Left lung (tissue), 4 donors: ENCODE measurements at regions not wholly inside any gene's neighbourhood (a gene's known extent, or its start where the extent isn't known, plus 50 kb on each side); places are given as distances from the start of the nearest gene placed in this dataset.

ENCODE experiments used
- ATAC-seq: fragments of 200-7000 bp; cut with Tn5 transposase; one replicate; pipeline ENCODE4 v1.9.1; 2020; ENCODE audit warnings: moderate library complexity
- DNase-seq, 4 donors: peaks; one replicate each; pipeline ENCODE4 v3.0.0-alpha.2; 2013 to 2020
- H3K27ac ChIP-seq, 2 donors: fragments of 200-600 bp; sonication (generic) in 1 of 2; one replicate each; pipeline versions ENCODE4 v1.5.0 to v1.8.0; 2020 to 2021
- H3K27me3 ChIP-seq, 2 donors: fragments of 200-600 bp; sonication (generic) in 1 of 2; one replicate each; pipeline versions ENCODE4 v1.5.0 to v1.8.0; 2020 to 2021
- H3K36me3 ChIP-seq, 2 donors: fragments of 200-600 bp; sonication (generic) in 1 of 2; one replicate each; pipeline versions ENCODE4 v1.5.0 to v1.8.0; 2020 to 2021
- H3K4me1 ChIP-seq, 2 donors: fragments of 200-600 bp; one replicate each; pipeline ENCODE4 v1.8.0; 2021
- H3K4me3 ChIP-seq, 2 donors: fragments of 200-600 bp; sonication (generic) in 1 of 2; one replicate each; pipeline versions ENCODE4 v1.5.0 to v1.8.0; 2020 to 2021; ENCODE audit warnings: mild to moderate bottlenecking in 1 of 2
- H3K9me3 ChIP-seq, 2 donors: fragments of 200-600 bp; sonication (generic) in 1 of 2; one replicate each; pipeline versions ENCODE4 v1.5.0 to v1.8.0; 2020 to 2021
- intact Hi-C, 2 donors: fragments of 100-400 bp; cut with DNase I; formaldehyde crosslinking; loops; one replicate each; pipeline versions ENCODE4 v1.11.2 to v1.14.2; 2022
- TF ChIP-seq, protein P1 (sequence below), 2 donors: fragments of 200-600 bp; sonication (generic) in 1 of 2; IDR thresholded peaks; one replicate each; pipeline versions ENCODE4 v1.5.0 to v1.8.0; 2021; ENCODE audit warnings: antibody characterized with exemption in 2 of 2
- donor health status: DM: no; HTN: yes; CAD: no.
- donor health status: DM: no; HTN: no; CAD: no.

DNA sequence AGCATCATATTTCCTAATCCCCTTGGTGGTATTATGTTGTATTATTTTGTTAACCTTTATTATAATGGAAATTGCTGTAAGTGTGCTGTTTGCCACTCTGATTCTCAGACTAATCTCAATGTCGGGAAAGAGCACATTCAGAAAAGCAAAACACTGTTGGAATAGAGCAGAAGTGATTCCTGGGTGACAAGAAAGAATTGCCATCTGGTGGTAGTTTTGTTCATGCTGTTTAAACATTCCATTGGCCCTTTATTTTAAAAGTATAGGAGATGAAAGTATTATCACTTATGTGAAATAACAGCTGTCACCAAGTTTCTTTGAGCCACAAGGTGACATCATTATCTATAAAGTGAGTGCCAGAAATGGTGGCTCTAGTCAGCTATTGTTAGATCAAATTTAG lies 301.3 kb upstream of the SGCD start:
- TF ChIP-seq, protein P1, sequence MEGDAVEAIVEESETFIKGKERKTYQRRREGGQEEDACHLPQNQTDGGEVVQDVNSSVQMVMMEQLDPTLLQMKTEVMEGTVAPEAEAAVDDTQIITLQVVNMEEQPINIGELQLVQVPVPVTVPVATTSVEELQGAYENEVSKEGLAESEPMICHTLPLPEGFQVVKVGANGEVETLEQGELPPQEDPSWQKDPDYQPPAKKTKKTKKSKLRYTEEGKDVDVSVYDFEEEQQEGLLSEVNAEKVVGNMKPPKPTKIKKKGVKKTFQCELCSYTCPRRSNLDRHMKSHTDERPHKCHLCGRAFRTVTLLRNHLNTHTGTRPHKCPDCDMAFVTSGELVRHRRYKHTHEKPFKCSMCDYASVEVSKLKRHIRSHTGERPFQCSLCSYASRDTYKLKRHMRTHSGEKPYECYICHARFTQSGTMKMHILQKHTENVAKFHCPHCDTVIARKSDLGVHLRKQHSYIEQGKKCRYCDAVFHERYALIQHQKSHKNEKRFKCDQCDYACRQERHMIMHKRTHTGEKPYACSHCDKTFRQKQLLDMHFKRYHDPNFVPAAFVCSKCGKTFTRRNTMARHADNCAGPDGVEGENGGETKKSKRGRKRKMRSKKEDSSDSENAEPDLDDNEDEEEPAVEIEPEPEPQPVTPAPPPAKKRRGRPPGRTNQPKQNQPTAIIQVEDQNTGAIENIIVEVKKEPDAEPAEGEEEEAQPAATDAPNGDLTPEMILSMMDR (IDR thresholded peaks at IDR 0.05): no peak
- ATAC-seq: no peak
- Histone ChIP-seq H3K4me3 (no peak overlapping the region), H3K27me3 (no peaks in the 10 kb centered on the region), H3K36me3 (no peaks in the 10 kb centered on the region), H3K27ac (no peak overlapping the region), H3K4me1 (no peaks in the 10 kb centered on the region), H3K9me3 (no peaks in the 10 kb centered on the region)
- intact Hi-C loops: no loop called here
- no peak for DNase-seq

DNA sequence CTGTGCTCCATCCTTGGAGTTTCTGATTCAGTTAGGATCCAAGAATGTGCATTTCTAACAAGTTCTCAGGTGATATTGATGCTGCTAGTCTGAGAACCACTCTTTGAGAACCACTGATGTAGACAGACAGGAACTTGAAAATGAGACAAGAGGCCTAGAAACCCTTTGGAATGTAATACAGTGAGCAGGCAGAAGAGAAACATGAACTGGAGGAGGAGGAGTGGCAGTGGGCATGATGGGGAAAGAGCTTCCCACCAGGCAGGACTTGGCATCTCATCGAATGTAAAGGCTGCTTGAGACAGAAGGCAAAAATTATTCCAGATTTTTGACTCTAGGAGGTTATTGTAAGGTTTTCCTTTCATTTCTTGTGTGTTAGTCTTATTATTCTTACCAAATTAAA lies 295.8 kb upstream of the SGCD start:
- no peaks in the 10 kb centered on the region for H3K36me3 ChIP-seq
- no peaks in the 10 kb centered on the region for H3K27me3 ChIP-seq
- no peaks in the 10 kb centered on the region for H3K9me3 ChIP-seq
- intact Hi-C loops: no loop called here
- ATAC-seq (no peak), DNase-seq (no peak)
- no peaks in the 10 kb centered on the region for H3K4me1 ChIP-seq
- H3K4me3 ChIP-seq: no peak overlapping the region
- TF ChIP-seq, protein P1 (IDR thresholded peaks at IDR 0.05): no peak
- no peak overlapping the region for H3K27ac ChIP-seq

DNA sequence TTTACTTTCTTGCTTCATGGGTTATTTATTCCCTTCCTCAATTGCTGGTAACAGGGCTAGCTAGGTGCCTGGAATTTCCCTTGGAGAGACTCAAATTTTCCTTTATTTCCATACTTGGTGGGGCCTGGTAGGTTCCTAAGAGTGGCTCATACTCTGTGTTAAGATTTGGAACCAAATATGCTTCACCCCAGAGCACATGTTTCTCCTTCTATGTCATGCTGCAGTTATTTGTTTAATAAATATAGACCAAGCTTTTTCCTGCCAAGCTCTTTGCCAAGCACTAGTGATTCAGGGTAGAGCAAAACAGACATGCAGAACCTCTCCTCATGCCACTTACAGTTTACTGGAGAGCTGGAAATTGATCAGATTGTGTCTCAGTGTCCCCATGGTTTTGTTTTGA lies 290.3 kb upstream of the SGCD start:
- ATAC-seq: no peak
- no peak overlapping the region for H3K4me3 ChIP-seq
- intact Hi-C loops: no loop called here
- no peaks in the 10 kb centered on the region for H3K4me1 ChIP-seq
- H3K36me3 ChIP-seq: no peaks in the 10 kb centered on the region
- H3K9me3 ChIP-seq: no peaks in the 10 kb centered on the region
- no peak overlapping the region for H3K27ac ChIP-seq
- no peaks in the 10 kb centered on the region for H3K27me3 ChIP-seq
- TF ChIP-seq, protein P1 (IDR thresholded peaks at IDR 0.05): no peak
- no peak for DNase-seq

DNA sequence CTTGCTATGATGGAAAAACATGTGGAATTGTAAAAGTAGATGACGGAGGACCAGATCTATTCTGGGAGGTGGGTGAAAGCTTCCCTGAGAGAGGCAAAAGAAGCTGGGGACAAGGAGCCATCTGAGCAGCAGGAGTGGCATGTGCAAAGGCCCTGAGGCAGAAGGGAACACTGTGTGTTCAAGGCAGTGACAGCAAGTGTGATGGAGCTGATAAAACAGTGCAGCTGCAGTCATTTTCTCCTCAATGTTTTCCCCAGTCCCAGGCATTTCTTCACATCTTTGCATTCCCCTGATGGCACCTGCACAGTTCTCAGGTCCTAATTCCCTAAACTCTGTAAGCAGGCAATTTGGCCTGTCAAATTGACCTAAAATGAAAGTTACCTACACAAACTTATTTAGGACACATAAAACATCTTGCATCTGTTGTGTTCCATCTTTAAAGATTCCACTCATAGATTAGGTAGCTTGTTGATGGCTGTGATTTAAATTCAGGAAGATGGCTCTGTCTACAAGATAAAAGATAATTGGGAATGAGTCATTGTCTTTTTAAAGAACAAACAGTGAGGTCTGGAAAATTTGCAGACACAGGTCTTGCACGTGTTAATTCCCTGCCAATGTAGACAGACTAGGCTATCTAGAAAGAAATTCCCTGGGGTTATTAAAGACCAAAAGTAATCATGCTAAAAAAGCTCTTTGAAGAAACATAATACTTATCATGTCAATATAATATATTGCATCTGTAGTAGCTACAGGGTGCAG lies 289.6 kb upstream of the SGCD start:
- ATAC-seq: no peak
- no peaks in the 10 kb centered on the region for H3K9me3 ChIP-seq
- no peaks in the 10 kb centered on the region for H3K4me1 ChIP-seq
- DNase-seq: no peak
- no peaks in the 10 kb centered on the region for H3K27me3 ChIP-seq
- intact Hi-C loops: no loop called here
- H3K27ac ChIP-seq: no peak overlapping the region
- H3K36me3 ChIP-seq: no peaks in the 10 kb centered on the region
- TF ChIP-seq, protein P1 (IDR thresholded peaks at IDR 0.05): no peak
- no peak overlapping the region for H3K4me3 ChIP-seq

DNA sequence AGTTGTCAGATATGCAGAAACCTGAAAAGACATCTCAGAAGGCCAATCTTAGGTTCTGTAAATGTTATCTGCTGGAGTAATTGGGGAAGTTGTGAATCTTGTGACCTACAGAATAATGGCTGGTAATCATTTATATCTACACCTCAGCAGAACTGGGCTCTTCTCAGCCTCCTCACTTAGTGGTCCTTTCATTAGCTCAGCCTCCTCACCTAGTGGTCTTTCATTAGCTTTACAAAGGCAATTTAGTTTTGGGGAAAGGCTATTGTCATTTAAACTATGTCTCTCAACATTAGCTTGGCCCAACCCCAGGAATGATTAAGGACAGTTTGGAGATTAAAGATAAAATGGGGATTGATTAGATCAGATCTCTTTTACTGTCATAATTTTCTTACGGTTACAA lies 284.2 kb upstream of the SGCD start:
- intact Hi-C loops: no loop called here
- H3K27me3 ChIP-seq: no peaks in the 10 kb centered on the region
- ATAC-seq: no peak

More for the DNA sequence above, 284.2 kb upstream of the SGCD start:
- no peak overlapping the region for H3K4me3 ChIP-seq
- no peak for DNase-seq
- H3K27ac ChIP-seq: no peak overlapping the region
- H3K4me1 ChIP-seq: no peaks in the 10 kb centered on the region
- TF ChIP-seq, protein P1 (IDR thresholded peaks at IDR 0.05): no peak
- no peaks in the 10 kb centered on the region for H3K36me3 ChIP-seq
- H3K9me3 ChIP-seq: no peaks in the 10 kb centered on the region
